A673 (cell line): ENCODE measurements at regions not wholly inside any gene's neighbourhood (a gene's known extent, or its start where the extent isn't known, plus 50 kb on each side); places are given as distances from the start of the nearest gene placed in this dataset.

ENCODE experiments used
- BruUV-seq: library from RNA; stranded (reverse); fragments of 400-500 nt; replicated peaks from 2 replicates; lab custom pipeline; 2021; lab: Mats Ljungman, UMichigan
- CTCF ChIA-PET: fragments of 300-600 bp; sonication (Branson Sonifier 250); formaldehyde crosslinking; loops from one replicate; lab custom pipeline; 2022; ENCODE audit warnings: antibody characterized with exemption; lab: Charles Lee
- POLR2A ChIA-PET: fragments of 300-600 bp; sonication (Branson Sonifier 250); formaldehyde crosslinking; loops from one replicate; lab custom pipeline; 2022; ENCODE audit warnings: antibody characterized with exemption; ENCODE audit not compliant: low non-redundant PET; lab: Charles Lee
- DNase-seq: peaks from one replicate; pipeline ENCODE4 v3.0.0-alpha.2; 2015; ENCODE audit warnings: low spot score
- H3K27ac ChIP-seq: fragments of 200-600 bp; sonication (generic); 2 replicates; pipeline ENCODE4 v1.5.1; 2016; ENCODE audit warnings: mixed run types, low read depth, mild to moderate bottlenecking, mixed read lengths, antibody characterized with exemption, low read length; ENCODE audit not compliant: poor library complexity, severe bottlenecking
- H3K27me3 ChIP-seq: fragments of 200-600 bp; sonication (generic); replicated peaks from 2 replicates; pipeline ENCODE4 v1.6.1; 2017; ENCODE audit warnings: mixed run types, low read depth, mild to moderate bottlenecking, mixed read lengths, antibody characterized with exemption, low read length; ENCODE audit not compliant: insufficient read depth, poor library complexity
- H3K36me3 ChIP-seq: fragments of 200-600 bp; sonication (generic); 2 replicates; pipeline ENCODE4 v1.6.1; 2016; ENCODE audit warnings: mixed run types, mild to moderate bottlenecking, mixed read lengths, antibody characterized with exemption, low read length; ENCODE audit not compliant: insufficient read depth, poor library complexity, severe bottlenecking
- H3K4me1 ChIP-seq: fragments of 200-600 bp; sonication (generic); 2 replicates; pipeline ENCODE4 v1.6.1; 2017; ENCODE audit warnings: mixed run types, mild to moderate bottlenecking, mixed read lengths, antibody characterized with exemption, low read length; ENCODE audit not compliant: insufficient read depth, poor library complexity, severe bottlenecking
- H3K4me3 ChIP-seq: fragments of 200-600 bp; sonication (generic); 2 replicates; pipeline ENCODE4 v1.5.1; 2016; ENCODE audit warnings: low read depth, mixed run types, mild to moderate bottlenecking, mixed read lengths, low read length; ENCODE audit not compliant: poor library complexity, severe bottlenecking
- H3K9me3 ChIP-seq: fragments of 200-600 bp; sonication (generic); 2 replicates; pipeline ENCODE4 v1.6.1; 2016; ENCODE audit warnings: mixed run types, low read depth, mild to moderate bottlenecking, mixed read lengths, antibody characterized with exemption, low read length; ENCODE audit not compliant: poor library complexity, severe bottlenecking
- EZH2 ChIP-seq: fragments of 200-600 bp; sonication (generic); IDR thresholded peaks from 2 replicates; pipeline ENCODE4 v1.6.1; 2017; ENCODE audit warnings: borderline replicate concordance, low read depth, mild to moderate bottlenecking, mixed read lengths, antibody characterized with exemption, low read length; ENCODE audit not compliant: poor library complexity, severe bottlenecking
- intact Hi-C: fragments of 100-400 bp; cut with micrococcal nuclease; formaldehyde crosslinking; loops from one replicate; pipeline ENCODE4 v1.10.0; 2022; ENCODE audit not compliant: unreplicated experiment
- TF ChIP-seq, protein P1 (sequence below): fragments of 300-800, 200-600 bp; sonication (generic); conservative IDR thresholded peaks from 2 replicates; pipeline ENCODE4 v1.5.1; 2017; ENCODE audit warnings: low read depth, mild to moderate bottlenecking, antibody characterized with exemption, low read length, moderate library complexity, mixed read lengths

DNA sequence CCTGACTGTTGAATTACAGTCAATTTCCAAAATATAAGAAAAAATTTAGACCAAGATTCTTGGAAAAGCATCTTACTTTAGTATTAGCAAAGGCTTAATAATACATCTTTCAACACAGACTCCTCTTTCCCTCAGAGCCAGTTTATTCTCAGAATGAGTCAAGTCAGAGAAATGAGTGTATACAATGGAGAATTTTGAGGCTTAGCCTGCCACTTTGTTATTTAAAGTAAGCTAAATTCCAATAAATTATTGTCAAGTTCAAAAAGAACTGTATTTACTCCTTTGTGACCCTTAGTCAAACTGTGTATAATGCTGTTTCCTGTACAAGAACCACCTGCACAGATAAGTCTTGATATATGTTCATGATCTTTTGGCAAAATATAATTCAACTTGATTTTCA is 428.5 kb upstream of the ITGA1 start:
- intact Hi-C loops, result loop anchor here (2.0 to 10.0 kb wide), 3 partner anchors 122 to 974 kb away; no protein-coding TSS in a partner anchor
- BruUV-seq, result no TSS peak
- ChIA-PET CTCF (no interaction called here), POLR2A (no interaction called here)
- H3K27ac ChIP-seq, result no peak overlapping the region
- H3K4me1 ChIP-seq, result peaks cover 17% of the 10 kb centered on the region
- H3K4me3 ChIP-seq, result no peak overlapping the region
- TF ChIP-seq EZH2, result no peak
- TF ChIP-seq, protein P1, sequence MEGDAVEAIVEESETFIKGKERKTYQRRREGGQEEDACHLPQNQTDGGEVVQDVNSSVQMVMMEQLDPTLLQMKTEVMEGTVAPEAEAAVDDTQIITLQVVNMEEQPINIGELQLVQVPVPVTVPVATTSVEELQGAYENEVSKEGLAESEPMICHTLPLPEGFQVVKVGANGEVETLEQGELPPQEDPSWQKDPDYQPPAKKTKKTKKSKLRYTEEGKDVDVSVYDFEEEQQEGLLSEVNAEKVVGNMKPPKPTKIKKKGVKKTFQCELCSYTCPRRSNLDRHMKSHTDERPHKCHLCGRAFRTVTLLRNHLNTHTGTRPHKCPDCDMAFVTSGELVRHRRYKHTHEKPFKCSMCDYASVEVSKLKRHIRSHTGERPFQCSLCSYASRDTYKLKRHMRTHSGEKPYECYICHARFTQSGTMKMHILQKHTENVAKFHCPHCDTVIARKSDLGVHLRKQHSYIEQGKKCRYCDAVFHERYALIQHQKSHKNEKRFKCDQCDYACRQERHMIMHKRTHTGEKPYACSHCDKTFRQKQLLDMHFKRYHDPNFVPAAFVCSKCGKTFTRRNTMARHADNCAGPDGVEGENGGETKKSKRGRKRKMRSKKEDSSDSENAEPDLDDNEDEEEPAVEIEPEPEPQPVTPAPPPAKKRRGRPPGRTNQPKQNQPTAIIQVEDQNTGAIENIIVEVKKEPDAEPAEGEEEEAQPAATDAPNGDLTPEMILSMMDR, result no peak
- DNase-seq, result peak; percentile 23
- H3K9me3 ChIP-seq, result no peaks in the 10 kb centered on the region
- H3K36me3 ChIP-seq, result no peaks in the 10 kb centered on the region
- H3K27me3 ChIP-seq, result no peaks in the 10 kb centered on the region

DNA sequence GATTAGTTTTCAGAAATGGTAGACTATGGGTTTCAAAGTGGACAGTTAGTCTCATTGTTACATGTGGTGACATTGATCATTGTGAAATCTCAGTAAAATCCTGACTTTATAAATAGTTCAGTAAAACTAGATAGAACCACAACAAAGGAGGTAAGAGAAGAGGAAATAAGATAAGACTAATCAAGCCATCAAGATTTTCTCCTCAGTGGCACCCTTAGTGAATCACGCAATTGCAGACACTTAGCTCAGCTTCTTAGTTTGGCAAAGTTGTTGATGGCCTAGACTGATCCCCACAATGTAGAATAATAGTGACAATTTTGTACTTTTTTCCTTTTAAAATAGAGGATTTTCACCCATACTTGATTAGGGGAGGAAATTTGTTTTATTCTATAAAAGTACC is 426.7 kb upstream of the ITGA1 start:
- ChIA-PET CTCF (no interaction called here), POLR2A (no interaction called here)
- Histone ChIP-seq H3K36me3 (no peaks in the 10 kb centered on the region), H3K27ac (no peak overlapping the region), H3K9me3 (no peaks in the 10 kb centered on the region), H3K27me3 (no peaks in the 10 kb centered on the region), H3K4me3 (no peak overlapping the region), H3K4me1 (peaks cover 14% of the 10 kb centered on the region)
- no TSS peak for BruUV-seq
- TF ChIP-seq EZH2, result no peak
- TF ChIP-seq, protein P1, result no peak
- no peak for DNase-seq
- intact Hi-C loops, result loop anchor here (5.0 kb wide), 1 partner anchor 296 kb away; no protein-coding TSS in a partner anchor

DNA sequence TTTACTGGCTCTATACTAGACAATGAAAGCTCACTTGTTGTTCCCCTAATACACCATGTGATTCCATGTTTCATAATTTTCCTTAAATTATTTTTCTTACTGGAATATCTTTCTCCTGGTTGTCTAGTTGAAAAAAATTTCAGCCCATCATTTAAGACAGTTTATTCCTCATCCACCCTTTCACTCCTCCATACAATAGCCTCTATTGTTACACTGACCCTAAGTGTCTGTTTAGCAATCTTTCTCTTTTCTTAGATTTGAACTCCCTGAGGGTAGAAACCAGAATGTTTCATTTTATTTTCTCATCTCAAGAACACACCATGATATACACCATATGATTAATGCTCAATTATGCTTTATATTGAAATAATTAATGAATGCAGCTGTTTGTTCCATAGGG is 413.4 kb upstream of the ITGA1 start:
- H3K36me3 ChIP-seq, result no peaks in the 10 kb centered on the region
- CTCF ChIA-PET, result no interaction called here
- TF ChIP-seq, protein P1, result no peak
- TF ChIP-seq EZH2, result no peak
- no peaks in the 10 kb centered on the region for H3K27me3 ChIP-seq
- H3K4me1 ChIP-seq, result no peaks in the 10 kb centered on the region
- no peak overlapping the region for H3K27ac ChIP-seq
- no peaks in the 10 kb centered on the region for H3K9me3 ChIP-seq
- BruUV-seq, result no TSS peak
- no peak overlapping the region for H3K4me3 ChIP-seq
- DNase-seq, result no peak
- POLR2A ChIA-PET, result no interaction called here
- intact Hi-C loops, result no loop called here
